Amniotic epithelial cell (primary cell): ENCODE measurements at regions not wholly inside any gene's neighbourhood (a gene's known extent, or its start where the extent isn't known, plus 50 kb on each side); places are given as distances from the start of the nearest gene placed in this dataset.
"Not testable (repeated sequence)": the region's sequence is repeated elsewhere in the genome, so short reads cannot be mapped to it uniquely, and the experiment has no call there.

Experiments
- DNase-seq: peaks from one replicate; pipeline ENCODE4 v3.0.0-alpha.2; 2010; ENCODE audit warnings: low read depth

DNA sequence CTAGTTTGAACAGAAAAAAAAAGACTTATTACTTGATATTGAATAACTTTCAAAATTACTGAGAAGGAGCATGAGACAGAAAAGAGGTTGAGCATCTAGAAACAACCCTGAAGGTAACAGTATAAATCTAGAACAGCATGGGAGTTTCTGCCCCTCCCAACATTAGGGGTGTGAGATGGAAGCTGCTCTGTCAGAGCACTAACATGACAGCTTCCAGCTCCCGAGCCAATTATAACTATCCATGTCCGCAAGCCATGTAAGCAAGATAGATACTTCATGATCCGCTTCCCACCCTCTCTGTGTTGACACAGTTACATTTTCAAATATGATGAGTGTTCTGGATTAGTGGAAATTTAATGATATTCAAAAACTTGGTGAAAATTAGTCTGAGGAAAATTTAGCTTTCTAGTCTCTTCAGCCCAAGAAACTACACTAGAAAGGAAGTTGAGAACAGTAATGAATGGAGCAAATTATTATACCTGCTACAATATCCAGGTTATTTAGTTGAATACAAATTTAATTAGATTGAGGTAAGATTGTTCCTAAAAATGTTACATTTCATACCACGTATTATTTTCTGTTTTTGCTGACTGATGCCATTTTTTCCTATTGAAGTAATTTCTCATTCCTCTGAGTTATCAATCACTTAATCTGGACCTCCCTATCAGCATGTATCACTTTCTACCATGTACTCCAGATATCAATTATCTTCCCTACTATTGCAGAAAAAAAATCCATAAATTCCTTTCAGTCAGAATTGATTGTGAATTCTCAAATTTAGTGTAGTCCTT is 129.3 kb upstream of the SLIT2 start:
- DNase-seq, result no peak

DNA sequence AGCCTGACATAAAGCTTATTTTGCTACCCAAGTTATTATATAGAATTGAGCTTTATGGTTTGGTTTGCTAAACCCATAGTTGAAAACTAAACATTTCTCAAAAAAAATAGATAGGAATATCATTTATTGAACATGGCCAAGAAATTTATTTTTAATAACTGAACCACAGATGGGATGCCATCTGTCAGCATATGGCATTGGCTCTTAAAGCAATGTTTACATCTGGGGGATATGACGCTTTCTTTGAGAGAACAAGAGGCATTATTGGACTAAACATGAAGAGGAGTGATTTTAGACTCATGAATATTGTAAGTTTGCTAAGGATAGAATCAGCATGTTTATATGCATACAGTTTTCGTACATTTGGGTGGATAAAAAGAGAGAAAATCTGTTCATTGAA is 132.6 kb upstream of the SLIT2 start:
- DNase-seq, result no peak

GRCh38 chr4:20109391-20109790 is 142.3 kb upstream of the SLIT2 start:
- DNase-seq, result no peak

GRCh38 chr4:20106921-20107320 is 144.8 kb upstream of the SLIT2 start:
- DNase-seq, result no peak

DNA sequence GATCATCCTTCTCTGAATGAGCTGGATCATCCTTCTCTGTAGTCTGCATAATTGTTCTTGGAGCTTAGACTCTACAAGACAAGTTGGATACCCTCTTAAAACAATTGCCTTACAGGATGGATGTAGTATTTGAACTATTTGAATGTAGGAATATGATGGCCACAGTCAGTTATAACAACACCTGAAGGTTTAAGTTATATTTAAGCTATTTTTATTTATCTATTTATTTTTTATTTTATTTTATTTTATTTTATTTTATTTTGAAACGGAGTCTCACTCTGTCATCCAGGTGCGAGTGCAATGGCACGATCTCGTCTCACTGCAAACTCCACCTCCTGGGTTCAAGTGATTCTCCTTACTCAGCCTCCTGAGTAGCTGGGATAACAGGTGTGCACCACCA is 149.9 kb upstream of the SLIT2 start:
- DNase-seq, result no peak

DNA sequence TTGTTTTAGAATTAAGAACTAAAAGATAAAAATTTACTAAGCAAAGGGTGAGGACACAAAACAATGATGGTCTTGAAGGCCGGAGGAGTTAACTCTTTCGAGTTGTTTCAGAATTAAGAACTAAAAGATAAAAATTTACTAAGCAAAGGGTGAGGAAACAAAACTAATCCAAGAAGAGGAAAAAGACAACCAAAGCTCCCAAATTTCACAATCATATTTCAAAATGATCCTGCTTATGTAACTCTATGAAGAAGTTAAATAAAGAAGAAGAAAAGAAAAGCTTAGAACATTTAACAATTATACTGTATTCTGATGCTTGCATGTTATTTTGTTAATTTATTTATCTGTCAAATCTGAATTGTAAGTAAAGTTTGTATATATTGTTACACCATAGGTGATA is 154.8 kb upstream of the SLIT2 start:
- DNase-seq, result no peak

DNA sequence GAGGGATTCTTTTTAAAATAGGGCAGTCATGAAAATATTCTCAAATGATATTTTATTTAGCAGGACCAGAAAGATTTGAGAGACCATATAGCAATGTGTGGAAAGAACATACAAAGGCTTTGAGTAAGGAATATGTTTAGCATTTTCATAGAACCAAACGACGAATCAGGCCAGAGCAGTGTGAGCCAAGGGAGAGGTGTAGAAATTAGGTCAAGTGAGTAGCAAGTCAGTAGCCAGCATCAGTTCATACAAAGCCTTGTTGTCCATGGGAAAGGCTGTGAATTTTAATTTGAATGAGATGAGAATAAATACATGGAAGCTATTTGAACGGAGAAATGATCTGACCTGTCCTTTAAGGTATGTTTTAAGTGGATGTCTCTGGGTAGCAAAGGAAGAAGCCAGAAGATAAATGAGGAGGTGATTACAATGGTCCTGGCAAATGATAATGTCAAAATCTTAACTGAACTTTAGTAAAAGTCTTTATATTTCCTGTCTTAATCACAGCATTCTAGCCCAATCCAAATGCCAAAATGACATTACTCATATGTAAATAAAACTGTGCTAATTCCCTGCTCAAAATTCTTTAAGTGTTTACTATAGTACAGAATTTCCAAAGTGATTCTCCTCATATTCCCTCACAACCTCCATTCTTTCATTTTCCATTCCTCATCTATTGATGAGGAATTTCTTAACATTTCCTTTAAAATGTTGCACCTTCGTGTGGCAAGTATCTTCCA is 155.7 kb upstream of the SLIT2 start:
- DNase-seq, result no peak

DNA sequence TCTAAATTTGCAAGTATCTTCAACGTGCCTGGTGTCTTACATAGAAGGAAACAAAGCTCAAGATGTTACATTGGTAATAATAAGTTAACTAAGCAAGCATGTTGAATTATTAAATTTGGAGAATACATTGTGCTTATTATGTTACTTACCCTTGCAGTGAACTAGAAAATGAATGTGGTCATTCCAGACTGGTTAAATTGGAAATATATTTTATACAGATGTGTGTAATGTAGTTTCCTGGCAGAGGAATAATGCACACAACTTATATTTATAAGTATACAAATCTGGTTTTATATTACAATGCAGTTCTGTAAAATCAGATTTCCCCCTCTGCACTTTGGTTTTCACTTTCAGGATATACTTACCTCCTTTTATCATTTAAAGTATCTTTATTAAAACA is 159.9 kb upstream of the SLIT2 start:
- no peak for DNase-seq

DNA sequence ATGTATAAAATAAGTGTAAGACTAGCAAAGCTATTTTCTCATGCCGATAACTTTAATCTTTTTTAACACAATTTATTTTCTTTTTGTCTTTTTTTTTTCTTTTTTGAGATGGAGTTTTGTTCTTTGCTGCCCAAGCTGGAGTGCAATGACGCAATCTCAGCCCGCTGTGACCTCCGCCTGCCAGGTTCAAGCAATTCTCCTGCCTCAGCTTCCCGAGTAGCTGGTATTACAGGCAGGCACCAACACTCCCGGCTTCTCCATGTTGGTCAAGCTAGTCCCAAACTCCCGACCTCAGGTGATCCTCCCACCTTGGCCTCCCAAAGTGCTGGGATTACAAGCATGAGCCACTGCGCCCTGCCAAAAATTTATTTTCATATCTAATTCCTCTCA is 164.2 kb upstream of the SLIT2 start:
- no peak for DNase-seq

GRCh38 chr4:20086799-20087521 is 164.7 kb upstream of the SLIT2 start:
- DNase-seq, result no peak

DNA sequence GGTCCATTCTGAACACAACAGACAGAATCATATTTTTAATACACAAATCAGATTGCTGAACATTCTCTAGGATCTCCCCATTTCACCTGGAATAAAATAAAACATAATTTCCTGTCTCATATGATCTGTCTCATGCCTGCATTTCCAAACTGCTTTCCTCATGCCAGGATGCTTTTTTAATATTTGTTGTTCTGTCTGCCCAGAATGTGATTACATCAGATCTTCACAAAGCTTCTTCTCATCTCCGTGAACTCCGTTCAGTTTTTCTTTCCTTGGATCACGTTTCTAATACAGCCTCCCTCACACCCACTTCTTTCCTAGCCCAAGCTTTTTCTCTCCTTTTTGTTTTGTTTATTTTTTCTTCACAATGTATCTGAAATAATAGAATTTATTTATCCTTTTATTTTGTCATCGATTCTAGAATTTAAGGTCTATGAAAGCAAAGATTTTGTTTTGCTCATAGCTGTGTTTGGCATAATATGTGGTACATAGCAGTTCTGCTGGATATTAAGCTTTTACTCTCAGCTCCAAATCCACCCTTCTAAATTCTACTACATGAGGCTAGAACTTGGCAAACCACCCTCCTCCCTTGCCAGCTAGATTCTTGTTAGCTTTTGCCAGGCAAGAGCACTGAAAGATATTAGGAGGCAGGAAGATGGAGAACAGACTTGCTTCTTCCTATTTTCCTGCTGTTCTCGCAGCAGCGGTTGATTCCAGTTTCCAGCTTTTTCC is 165.5 kb upstream of the SLIT2 start:
- DNase-seq, result no peak

DNA sequence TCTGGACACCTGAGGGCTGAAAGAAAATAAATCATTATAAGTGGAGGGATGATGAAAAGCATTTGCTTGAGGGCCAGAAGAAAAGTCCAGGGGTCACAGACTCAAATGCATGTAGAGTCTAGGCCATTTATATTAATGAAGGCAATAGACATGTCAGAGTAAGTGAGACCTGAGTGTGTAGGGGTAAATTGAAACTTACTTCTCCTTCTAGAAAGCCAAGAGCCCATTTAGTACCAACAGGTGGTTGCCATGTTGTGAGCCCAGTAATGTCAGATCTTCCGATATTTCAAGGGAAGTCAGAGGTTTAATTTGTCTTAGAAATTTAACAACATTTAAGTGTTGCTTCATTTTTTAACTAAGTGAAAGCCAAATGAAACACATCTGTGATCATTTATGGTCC is 166.1 kb upstream of the SLIT2 start:
- DNase-seq, result no peak

- DNase-seq, result no peak
Measured at GRCh38 chr4:20085156-20085555, 166.5 kb upstream of the SLIT2 start.

DNA sequence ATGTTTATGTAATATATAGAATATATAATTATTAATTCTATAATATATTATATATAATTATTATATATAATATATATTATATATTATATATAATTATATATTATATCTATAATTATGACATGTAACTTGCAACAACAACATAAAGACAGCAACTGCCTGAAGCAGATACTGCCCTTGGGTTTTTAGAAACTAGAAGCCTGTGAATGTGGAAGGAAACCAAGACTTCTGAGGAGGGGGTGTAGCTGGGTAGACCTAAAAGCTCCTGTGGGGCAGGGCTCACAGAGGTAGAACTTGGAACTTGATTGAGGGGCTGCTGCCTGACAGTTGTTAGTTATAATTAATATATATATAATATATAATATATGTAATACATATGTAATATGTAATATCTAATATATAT is 167.2 kb upstream of the SLIT2 start:
- no peak for DNase-seq

DNA sequence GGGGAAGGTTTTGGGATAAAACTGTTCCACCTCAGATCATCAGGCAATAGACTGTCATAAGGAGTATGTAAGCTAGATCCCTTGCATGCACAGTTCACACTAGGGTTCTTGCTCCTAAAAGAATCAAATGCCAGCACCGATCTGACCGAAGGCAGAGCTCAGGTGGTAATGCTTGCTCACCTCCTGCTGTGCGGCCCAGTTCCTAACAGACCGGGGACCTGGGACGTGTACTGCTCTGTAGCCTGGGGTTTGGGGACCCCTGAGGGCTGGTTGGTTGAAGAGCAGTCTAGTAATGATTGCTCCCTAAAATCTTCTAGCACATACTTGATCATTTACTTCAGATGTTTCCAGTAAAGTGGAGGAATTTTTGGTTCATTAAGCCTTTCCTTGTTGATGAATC is 173.1 kb upstream of the SLIT2 start:
- no peak for DNase-seq

DNA sequence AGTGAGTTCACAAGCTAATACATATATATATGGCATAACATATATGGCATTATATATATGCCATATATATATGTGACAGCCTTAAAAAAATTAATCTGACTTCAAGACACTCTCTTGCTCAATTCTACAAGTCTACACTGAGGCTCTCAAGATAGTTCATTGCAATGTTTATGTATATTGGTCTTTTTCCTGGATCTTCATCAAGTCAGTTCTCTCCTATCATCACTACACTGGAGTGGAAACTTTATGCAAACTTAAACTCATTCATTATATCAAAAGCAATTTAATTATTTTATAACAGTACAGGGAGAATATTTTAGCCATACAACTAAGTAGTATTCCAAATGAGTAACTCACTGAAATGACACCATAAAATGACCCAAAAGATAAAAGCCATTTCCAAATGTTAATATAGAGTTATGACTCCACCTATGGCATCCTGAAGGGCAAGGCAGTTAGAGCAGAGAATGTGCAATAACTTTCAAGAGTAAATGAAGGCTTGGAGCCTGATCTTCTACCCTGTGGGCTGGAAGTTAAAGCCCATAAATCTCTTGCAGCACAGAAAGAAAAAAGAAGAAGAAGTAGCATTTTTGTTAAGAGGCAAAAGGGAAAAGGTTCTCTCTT is 176.3 kb upstream of the SLIT2 start:
- no peak for DNase-seq

DNA sequence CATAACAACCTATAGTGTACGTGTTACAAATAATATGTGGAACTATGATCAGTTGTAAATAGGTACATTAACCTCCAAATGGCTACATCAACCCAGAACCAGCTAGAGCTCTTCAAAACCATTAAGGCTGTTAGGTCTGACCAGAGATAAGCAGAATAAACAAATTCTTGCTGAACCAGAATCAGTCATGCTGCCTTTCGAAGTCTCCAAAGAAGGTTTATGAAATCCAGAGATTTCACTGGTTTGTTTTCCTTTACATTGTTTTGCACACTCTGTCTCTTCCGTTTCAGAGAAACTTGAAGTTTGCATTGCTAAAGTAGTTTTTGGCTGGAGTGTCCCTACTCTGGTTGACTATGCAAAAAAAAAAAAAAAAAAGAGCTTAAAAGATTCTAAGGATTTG is 177.3 kb upstream of the SLIT2 start:
- peak; percentile 58 for DNase-seq

- no peak for DNase-seq
Measured at GRCh38 chr4:20065952-20066351, 185.8 kb upstream of the SLIT2 start.

GRCh38 chr4:20062857-20063256 is 188.8 kb upstream of the SLIT2 start:
- DNase-seq, result not testable (repeated sequence)

DNA sequence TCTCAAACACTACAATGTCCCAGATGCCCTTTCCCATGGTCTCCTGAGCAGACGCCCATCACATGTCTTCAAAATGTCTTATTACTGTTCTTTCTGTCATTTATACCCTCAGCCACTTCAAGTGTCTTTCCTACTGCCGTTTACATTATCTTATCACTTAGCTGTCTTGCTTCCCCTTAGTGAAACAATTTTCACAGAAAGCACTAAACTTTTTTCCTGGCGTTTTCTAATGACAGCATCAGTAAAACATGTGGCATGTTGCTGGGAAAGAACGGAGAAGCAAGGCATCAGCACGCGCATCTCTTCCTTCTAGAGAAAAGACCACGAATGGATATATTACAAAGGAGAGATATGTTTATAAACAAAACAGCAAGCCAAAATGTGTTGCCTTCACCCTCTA is 189.7 kb upstream of the SLIT2 start:
- peak; percentile 35 for DNase-seq

DNA sequence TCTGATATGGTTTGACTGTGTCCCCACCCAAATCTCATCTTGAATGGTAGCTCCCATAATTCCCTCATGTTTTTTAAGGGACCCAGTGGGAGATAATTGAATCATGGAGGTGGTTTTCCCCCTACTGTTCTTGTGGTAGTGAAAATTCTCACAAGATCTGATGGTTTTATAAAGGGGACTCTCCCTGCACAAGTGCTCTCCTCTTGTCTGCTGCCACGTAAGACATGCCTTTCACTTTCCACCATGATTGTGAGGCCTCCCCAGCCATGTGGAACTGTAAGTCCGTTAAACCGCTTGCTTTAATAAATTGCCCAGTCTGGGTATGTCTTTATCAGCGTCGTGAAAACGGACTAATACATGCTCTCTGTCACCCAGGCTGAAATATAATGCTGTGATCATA is 200.9 kb upstream of the SLIT2 start:
- DNase-seq, result no peak

- DNase-seq, result no peak
Measured at GRCh38 chr4:20049889-20050288, 201.8 kb upstream of the SLIT2 start.
